ENCODE measurements at regions not wholly inside any gene's neighbourhood (a gene's known extent, or its start where the extent isn't known, plus 50 kb on each side); places are given as distances from the start of the nearest gene placed in this dataset.
"Not testable (repeated sequence)": the region's sequence is repeated elsewhere in the genome, so short reads cannot be mapped to it uniquely, and the experiment has no call there.

DNA sequence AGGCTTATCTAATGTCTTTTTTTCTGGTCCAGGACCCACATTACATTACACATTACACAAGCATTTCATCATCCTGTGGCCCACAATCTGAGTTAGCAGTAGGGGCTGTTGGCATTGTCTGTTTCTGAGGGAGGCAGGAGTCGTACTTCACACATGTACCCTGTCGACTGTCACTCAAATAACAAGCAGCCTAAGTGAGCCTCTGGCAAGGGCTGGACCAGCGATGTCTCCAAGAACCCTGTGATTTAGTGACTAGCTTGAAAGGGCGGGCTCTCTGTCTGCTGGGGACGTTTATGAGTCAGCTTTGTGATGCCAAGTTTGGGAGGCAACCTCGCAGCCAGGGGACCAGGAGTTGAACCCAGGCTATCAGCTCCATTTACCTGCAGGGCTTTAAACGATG, 251.4 kb downstream of the HS3ST3B1 start:
- no peak for DNase-seq (ENCODE audit: low read depth in 2 of 2)

DNA sequence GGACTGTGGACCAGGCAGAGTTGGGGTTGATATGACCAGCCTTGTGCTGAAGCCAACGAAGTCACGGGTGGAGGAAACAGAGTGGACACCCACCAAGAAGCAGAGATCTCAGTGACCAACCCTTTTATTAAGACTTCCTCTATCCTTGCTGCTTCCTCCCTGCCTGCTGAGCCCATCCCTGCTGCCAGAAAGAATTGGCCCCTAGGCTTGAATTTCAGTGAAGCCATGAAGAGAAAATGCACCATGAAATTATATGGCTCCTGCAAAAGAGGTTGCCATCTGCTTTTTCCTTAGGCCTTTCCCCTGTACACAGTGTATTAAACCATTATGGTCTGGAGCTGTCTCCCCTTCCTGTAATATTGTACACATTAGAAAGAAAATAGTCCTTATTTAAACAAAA, 246.7 kb downstream of the HS3ST3B1 start:
- DNase-seq (ENCODE audit: low read depth in 2 of 2), result no peak

DNA sequence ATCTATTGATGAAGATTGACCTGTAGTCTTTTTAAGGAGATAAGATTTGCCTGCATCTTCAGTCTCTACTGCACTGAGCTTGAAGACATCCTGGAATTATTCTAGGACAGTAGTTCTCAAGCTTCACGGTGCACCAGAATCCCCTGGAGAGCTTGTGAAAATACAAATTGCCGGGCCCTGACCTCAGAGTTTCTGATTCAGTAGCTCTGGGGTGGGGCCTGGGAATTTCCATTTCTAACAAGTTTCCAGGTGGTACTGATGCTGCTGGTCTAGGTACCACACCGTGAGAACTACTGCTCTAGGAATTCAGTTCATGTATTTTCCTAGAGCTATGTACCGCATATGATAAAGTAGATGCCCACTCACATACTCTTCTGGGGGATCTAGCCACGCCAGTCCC, 246.1 kb downstream of the HS3ST3B1 start:
- no peak for DNase-seq (ENCODE audit: low read depth in 2 of 2)

DNA sequence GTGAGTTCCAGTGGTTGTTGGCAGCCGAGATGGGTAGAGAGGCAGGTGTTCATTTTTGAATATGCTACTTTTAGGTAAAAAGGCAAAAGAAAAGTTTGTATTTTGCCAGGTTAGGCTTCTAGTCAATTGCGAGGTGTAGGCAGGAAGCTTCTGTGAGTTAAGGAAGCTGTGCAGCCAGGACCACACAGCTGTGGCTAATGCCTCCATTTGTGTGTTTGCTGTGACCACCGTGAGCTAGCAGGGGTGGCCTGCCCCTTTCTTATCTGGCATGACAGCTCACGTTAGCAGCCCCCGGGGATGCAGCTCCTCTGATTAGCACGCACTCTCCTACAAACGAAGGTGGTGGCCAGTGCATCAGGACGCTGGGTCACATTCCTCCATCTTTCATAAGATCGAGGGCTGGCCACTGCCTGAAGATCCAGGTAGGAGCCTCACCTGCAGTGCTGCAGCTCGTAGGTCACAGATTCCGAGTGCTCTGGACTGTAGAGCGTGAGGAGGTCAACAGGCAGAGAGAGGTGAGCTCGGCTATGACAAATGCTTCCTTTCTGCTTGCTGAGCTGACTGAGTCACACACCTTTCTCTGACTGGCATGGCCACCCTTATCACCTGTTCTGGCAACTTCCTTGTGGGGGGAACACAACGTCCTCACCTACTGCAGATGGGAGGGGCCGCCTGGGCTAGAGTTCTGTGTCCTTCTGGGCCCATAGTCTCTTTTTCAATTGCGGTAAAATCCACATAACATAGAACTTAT, 244.4 kb downstream of the HS3ST3B1 start:
- DNase-seq (ENCODE audit: low read depth in 2 of 2), result no peak

DNA sequence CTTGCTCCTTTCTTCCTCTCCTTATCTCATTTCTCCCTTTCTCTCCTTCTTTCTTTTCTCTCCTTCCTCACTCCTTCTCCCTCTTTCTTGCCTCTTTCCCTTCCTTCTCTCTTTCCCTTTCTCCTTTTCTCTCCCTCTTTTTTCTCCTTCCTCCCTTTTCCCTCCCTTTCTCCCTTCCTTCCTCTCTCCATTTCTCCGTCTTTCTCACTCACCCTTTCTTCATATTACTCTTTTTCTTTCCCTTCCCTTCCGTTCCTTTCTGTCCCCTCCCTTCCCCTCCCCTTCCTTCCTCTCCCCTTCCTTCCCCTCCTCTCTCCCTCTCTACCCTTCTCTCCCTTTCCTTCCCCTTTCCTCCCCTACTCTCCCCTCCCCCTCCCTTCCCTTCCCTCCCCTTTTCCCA, 240.8 kb downstream of the HS3ST3B1 start:
- DNase-seq (ENCODE audit: low read depth in 2 of 2), result no peak

DNA sequence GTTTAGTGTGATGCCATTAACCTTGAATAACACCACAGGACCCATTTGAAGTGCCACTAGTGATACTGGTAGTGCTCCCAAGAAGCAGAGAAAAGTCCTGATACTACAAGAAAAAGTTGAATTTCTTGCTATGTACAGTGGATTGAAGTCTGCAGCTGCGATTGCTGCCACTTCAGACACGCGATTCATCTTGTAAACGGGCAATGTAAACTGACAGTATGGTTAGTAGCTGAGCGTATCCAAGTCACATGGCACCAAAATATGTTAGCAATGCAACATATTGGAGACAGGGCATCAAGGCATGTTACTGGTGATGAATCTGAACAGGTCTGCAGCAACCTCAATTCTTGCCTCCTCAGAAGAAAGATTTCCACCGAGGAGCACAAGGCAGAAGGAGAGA, 238.9 kb downstream of the HS3ST3B1 start:
- no peak for DNase-seq (ENCODE audit: low read depth in 2 of 2)

DNA sequence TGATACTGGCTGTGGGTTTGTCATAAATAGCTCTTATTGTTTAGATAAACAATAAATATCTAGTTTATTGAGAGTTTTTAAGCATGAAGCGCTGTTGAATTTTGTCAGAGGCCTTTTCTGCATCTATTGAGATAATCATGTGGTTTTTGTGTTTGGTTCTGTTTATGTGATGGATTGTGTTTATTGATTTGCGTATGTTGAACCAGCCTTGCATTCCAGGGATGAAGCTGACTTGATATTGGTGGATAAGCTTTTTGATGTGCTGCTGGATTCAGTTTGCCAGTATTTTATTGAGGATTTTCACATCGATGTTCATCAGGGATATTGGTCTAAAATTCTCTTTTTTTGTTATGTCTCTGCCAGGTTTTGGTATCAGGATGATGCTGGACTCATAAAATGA, 231.4 kb downstream of the HS3ST3B1 start:
- not testable (repeated sequence) for DNase-seq (ENCODE audit: low read depth in 2 of 2)

DNA sequence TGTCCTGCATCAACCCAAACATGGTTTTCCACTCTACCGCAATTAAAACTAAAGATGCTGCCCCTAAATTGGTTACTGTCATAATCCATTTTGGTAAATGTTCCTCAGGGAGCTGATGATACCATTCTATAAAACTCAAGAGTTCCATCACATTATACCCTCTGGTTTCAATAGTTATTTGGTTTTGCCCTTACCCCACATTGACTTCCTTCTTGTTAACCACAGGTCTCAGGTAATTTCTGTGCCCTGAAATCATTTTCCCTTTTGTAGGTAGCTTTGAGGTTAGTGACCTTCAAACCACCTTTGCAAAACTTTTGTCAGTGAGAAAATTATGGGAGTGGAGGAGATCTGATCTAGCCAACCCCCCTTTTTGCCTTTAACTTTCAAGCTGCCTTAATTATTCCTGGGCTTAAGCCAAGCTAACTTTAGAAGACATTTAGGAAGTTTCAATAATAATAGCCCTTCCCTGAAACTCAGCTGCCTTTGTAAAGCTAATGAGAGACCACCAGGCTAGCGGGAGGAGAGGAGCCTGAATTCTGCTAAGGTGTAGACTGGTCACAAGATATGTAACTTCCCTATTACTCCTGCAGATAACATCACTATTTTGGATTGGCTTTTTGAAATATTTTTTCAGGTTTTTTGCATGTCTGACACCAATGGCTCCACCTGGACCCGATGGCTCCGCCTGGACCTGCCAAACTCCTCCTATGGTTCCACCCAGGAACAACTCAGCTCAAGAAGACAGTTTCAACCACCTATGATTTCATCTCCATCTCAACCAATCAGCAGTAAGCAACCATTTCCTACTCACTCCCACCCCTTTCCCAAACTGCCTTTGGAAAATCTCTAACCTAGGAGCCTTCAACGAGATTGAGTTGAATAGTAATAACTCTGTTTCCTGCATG, 224.9 kb downstream of the HS3ST3B1 start:
- DNase-seq (ENCODE audit: low read depth in 2 of 2), result no peak

DNA sequence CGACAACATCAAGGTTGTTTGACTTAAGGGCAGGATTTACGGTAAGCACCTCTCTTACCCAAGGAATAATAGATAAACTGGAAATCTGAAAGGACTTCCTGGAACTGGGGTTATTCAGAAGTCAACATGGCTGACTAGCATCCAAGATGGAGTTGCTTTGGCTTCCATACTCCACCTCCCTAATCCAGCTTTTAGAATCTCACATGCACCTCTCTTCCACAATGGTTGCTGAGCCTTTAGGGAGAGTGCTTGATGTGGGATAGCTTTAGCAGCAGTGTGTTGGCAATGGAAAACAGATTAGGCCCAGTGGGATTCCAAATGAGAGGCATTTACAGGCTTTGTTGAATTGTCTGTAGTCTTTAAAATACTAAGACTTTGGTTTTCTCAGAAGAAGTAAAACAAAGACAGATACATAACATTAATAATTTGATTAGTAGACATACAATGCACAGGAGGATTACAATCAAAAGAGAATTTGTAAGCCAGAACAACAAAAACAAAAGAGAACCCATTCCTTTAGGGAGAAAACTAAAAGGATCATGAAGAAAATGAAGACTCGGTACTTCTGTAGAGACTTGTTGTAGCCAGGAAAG, 222.0 kb downstream of the HS3ST3B1 start:
- DNase-seq (ENCODE audit: low read depth in 2 of 2), result no peak

DNA sequence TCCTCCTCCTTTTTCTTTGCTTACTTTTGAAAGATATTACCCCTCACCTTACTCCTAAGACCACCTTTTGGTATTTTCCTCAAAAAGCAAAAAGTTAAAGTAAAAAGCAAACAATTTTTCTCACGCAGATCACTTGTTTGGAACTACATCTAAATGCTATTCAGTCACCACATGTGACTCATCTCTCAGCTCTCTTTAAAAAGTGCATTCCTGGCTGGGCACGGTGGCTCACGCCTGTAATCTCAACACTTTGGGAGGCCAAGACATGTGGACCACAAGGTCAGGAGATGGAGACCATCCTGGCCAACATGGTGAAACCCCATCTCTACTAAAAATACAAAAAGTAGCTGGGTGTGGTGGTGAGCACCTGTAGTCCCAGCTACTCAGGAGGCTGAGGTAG, 218.0 kb downstream of the HS3ST3B1 start:
- not testable (repeated sequence) for DNase-seq (ENCODE audit: low read depth in 2 of 2)

DNA sequence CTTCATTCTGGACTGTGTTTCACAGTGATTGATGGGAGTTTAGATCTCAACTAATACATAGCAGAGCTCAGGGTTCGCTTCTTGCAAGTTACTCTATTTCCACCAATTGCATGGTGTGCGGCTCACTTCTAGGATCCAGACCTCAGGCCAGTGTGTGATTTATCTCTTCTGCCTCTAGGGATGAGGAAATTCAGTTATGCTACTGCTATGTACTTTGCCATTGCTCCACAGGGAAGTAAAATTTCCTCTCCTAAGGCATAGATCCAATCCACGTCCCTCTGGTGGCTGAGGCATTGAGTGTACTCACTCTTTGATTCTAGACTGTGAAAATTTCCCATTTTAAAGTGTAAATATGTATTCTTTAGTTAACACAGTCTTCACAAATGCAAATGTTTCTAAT, 214.1 kb downstream of the HS3ST3B1 start:
- DNase-seq (ENCODE audit: low read depth in 2 of 2), result no peak

DNA sequence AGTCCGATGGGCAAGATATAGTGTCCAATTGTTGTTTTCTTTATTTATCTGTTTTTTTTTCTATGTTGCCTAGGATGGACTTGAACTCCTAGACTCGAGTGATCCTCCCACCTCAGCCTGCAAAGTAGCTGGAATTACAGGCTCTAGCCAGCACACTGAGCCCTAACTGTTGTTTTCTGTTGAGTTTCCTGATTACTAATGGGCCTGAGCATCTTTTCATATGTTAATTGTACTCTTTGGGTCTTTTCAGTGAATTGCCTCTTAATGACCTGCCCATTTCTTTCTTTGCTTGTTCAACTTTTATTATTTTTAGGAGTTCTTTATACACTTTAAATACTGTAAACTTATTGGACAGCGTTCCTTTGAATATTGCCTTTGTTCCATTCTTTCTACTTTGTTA, 213.0 kb downstream of the HS3ST3B1 start:
- no peak for DNase-seq (ENCODE audit: low read depth in 2 of 2)

DNA sequence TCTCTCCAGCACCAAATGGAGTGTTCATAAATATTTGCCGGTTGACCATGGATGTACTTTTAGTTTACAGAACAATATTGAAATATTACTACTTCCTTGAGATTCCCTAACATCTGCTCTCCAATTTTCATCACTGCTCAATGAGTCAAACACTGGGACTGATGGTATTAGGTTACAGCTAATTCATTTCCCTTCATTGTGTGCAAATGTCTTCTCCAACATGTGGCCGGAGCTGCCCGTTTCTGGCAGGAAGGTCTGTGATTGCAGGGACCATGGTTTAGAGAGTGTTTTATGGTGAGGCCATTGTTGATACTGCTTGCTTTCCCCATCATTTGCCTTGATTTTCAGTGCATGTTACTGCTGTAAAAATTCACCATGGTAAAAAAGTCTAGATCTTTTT, 209.3 kb downstream of the HS3ST3B1 start:
- no peak for DNase-seq (ENCODE audit: low read depth in 2 of 2)

DNA sequence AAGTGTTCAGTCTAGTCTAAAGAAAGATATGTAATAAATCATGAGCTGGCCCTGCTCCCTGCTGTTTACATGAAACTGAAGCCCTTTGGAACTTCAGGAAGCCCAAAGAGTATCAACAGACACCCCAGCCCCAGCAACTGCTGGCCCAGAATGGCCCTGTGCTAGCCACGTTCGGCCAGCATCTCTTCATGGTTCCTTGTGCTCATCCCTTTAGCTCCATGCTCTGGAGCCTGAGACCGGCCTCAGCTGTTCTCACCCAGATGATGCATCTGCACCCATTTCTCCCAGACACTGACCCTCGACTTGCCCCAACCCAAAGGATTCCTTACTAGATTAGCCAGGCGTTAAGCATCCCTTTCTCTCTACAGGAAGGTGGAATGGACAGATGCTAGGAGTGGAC, 207.3 kb downstream of the HS3ST3B1 start:
- no peak for DNase-seq (ENCODE audit: low read depth in 2 of 2)

DNA sequence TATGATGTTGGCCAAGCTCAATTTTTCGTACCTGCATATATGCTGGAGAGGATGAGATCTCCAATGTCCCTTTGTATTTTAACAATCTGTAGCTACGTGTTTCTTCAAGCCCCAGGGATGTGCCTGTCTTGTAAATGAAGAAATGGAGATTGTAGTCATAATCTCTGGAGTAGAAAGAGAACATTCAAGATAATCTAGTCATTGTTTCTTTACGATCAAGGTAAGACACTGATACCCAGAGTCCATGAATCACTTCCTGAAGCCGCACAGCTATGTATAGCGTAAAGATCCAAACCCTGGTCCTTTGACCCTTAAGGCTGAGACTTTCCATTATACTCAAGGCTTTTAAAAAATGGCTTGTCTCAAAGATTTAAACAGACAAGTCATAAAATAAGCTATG, 205.5 kb downstream of the HS3ST3B1 start:
- no peak for DNase-seq (ENCODE audit: low read depth in 2 of 2)

DNA sequence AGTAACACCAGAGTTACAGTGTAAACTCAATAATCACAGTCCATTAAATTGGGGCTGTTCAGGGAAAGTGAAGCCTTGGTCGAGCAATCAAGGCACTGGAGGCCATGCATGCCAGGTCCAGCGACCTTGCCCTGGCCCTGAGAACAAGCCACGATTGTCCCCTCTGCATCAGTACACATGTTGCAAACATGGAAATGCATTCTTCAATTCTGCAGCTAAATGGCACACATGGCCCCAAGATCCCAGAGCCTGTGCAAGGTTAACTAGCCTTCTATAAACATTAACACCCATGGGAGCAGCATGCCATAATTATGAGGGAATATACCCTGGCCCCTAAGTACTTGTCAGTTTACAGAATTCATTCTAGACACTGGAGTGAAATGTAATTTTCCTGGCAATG, 204.7 kb downstream of the HS3ST3B1 start:
- no peak for DNase-seq (ENCODE audit: low read depth in 2 of 2)

DNA sequence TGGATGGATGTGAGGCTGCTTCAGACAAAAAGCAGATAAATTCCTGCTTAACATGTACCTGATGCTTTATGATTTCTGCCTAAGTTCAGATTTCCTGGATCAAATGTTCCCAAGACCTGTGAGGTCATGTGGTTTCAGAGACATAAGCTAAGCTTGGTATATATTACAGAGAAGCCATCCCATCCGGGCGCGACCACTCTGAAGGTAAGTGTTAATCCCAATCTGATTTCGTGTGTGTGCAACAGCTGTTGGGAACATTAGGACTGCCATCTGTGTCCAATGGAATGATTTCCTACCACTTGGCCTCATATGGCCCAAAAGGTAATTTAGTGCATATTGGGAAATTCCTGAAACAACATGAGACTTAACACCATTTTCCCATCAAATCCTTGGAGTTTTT, 199.1 kb downstream of the HS3ST3B1 start:
- DNase-seq (ENCODE audit: low read depth in 2 of 2), result no peak

DNA sequence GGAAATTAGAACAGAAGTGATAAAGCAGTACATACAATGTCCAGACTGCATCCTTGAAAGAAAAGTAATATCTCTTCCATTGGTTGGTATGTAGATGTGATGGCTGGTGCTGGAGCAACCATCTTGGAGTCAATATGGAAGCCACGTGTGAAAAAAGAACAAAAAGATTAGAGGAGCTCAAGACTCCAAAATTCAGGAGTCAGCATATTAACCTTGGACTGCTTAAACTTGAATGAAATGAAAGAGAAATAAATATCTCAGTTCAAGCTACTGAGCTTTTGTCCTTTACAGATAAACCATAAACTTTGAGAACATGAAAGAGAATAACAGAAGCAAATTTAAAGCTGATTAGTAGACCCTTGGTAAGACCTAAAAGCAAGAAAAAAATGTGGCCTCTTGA, 197.9 kb downstream of the HS3ST3B1 start:
- no peak for DNase-seq (ENCODE audit: low read depth in 2 of 2)

DNA sequence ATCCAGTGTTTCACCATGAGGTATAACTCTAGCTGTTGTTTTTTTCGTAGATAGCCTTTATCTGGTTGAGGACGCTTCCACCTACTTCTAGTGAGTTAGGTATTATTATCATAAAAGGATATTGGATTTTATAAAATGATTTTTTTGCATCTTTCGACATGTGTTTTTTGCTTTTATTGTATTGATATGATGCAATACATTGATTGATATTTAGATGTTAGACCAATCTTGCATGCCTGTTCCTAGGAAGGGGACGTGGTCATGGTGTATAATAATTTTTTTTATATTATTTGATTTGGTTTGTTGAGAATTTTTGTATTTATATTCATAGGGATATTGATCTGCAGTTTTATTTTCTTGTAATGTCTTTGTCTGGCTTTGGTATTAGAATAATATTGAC, 193.3 kb downstream of the HS3ST3B1 start:
- no peak for DNase-seq (ENCODE audit: low read depth in 2 of 2)

DNA sequence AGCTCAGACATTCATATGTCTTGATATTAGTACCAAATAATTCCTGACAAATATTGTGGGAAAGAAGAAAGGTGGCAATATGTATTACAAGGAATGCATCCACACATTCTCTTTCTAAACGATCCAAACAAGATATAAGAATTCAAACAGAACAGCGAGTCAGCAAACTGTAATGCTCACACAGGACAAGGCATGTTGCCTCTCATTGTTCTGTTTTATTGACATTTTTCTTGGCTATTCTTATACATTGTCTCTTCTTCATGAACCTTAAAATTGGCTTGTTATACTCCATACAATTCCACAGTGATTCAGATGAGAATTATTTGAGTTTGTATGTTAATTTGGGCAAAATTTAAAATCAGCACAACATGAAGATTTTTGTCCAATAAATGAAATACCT, 189.1 kb downstream of the HS3ST3B1 start:
- DNase-seq (ENCODE audit: low read depth in 2 of 2), result no peak

DNA sequence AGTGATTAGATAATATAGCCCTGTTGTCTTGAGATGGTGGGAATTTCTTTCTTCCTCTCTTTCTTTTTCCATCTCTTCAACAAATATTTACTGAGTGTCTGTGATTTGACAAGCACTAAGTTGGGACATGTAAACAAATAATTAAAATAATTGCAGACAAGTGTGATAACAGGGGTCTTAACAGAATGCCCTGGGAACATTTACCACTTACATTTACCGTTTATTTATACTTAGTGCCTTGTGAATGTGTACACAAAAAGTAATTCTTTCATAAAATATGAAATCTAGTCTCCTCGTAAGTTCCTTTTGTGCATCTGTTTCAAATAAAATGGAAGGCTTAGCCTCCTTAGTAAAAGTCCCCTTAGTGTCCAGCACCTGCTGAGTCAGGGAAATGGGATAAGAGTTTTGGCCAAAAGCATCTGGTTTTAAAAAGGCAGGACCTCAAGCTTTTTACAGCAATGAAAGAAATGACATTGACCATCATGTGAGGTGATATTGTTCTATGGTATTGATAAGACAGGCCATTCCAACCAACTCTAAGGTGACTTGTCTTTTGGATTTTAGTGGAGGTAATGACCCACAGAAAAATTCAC, 188.2 kb downstream of the HS3ST3B1 start:
- DNase-seq (ENCODE audit: low read depth in 2 of 2), result no peak

DNA sequence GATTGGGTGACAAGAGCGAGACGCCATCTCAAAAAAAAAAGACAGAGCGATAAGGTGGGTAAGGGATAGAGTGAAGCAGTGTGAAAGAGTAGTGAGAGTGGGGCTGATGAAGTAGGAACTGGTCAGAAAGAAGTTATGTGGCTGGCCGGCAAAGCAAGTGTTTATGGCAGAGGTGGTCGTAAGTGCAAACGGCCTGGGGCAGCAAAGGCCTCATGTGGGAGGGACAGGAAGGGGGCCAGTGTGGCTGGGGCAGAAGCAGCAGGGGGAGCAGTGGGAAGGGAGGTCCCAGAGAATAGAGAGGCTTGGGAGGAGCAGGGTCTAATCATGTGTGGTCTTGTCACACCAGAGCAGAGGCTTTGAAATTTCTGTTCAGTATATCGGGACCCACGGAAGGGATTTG, 186.2 kb downstream of the HS3ST3B1 start:
- no peak for DNase-seq (ENCODE audit: low read depth in 2 of 2)

Data from stimulated activated CD8-positive, alpha-beta memory T cell treated with anti-CD3 and anti-CD28 coated beads, Interleukin-7, amount 100 ng/mL, for 1 hour (primary cell).